ENCODE measurements at regions not wholly inside any gene's neighbourhood (a gene's known extent, or its start where the extent isn't known, plus 50 kb on each side); places are given as distances from the start of the nearest gene placed in this dataset.

DNA sequence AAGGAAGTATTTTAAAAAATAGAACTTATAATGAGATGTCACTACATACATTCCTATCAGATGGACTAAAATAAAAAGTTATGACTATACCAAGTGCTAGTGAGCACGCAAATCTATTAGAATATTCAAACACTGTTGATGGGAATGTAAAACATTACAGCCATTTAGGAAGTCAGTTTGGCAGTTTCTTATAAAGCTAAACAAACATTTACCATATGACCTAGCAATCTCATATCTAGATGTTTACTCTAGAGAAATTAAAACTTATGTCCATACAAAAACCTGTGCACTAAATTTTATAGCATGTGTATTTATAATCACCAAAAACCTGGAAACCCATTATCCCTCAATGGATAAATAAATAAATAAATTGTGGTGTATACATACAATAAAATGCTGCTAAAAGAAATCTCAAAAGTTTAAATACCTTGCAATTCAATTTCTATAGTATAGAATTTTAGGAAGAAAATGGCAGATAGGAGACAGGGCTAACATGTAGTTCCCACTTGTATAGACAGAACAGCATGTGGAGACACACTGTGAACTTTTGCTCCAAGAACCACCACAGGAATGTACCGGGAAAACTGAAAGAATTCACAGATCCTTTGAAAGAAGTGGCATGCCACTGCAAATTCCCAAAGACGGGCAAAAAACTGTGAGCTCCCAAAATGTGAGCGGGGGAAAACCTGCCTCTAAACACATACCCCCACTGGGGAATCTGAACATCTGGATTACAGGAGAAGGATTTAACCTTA is 174.6 kb upstream of the SPEF2 start:
- Histone ChIP-seq H2BK12ac (ENCODE audit: low read depth, low read length) (no peak overlapping the region), H2BK120ac (replicated peaks; ENCODE audit: low read depth, low read length) (no peak overlapping the region), H3K4me3 (ENCODE audit: extremely low read depth in 1 of 4, insufficient read depth in 2 of 4, low read depth in 3 of 4, low read length in 4 of 4) (no peak overlapping the region), H2BK15ac (ENCODE audit: low read length) (no peak overlapping the region), H3K9ac (replicated peaks in 1 of 4; ENCODE audit: extremely low read depth in 1 of 4, low read depth in 3 of 4, low read length in 3 of 4) (no peak overlapping the region), H3K18ac (ENCODE audit: extremely low read depth, low read length) (no peak overlapping the region), H4K5ac (ENCODE audit: insufficient read length, low read depth, low read length) (no peak overlapping the region), H2BK5ac (ENCODE audit: low read depth, low read length) (no peak overlapping the region), H3K79me2 (ENCODE audit: control insufficient read depth in 1 of 2, insufficient read depth in 2 of 2, low read length in 2 of 2) (no peaks in the 10 kb centered on the region), H3K36me3 (ENCODE audit: control insufficient read depth in 2 of 4, insufficient read depth in 4 of 4, low read length in 3 of 4) (no peaks in the 10 kb centered on the region), H3K79me1 (ENCODE audit: low read depth, low read length) (no peaks in the 10 kb centered on the region), H2AFZ (ENCODE audit: low read length) (no peak overlapping the region), H3K14ac (ENCODE audit: insufficient read length) (no peak overlapping the region), H3K23me2 (ENCODE audit: low read depth, low read length) (no peaks in the 10 kb centered on the region), H3K27ac (ENCODE audit: low read depth, low read length) (no peak overlapping the region), H3K9me3 (ENCODE audit: insufficient read depth in 2 of 2, low read depth in 1 of 2, low read length in 1 of 2) (no peaks in the 10 kb centered on the region), H4K8ac (ENCODE audit: extremely low read depth, insufficient read depth, low read length) (no peak overlapping the region), H3K4ac (replicated peaks; ENCODE audit: insufficient read length, low read depth, low read length) (no peak overlapping the region), H3K23ac (ENCODE audit: insufficient read length) (no peak overlapping the region), H4K91ac (replicated peaks; ENCODE audit: insufficient read length, low read length) (no peak overlapping the region), H3K27me3 (replicated peaks in 1 of 4; ENCODE audit: control insufficient read depth in 3 of 4, extremely low read depth in 1 of 4, insufficient read depth in 3 of 4, low read length in 3 of 4) (no peaks in the 10 kb centered on the region), H2BK20ac (ENCODE audit: low read length) (no peak overlapping the region), H3K56ac (replicated peaks; ENCODE audit: insufficient read length, low read depth, low read length) (no peak overlapping the region), H3K4me2 (ENCODE audit: insufficient read depth in 1 of 2, low read depth in 2 of 2, low read length in 2 of 2) (no peak overlapping the region), H2AK5ac (ENCODE audit: low read depth, low read length) (no peak overlapping the region), H3K4me1 (replicated peaks in 1 of 4; ENCODE audit: control insufficient read depth in 3 of 4, insufficient read depth in 4 of 4, low read length in 3 of 4) (no peaks in the 10 kb centered on the region), H4K20me1 (replicated peaks in 1 of 2; ENCODE audit: control insufficient read depth in 1 of 2, insufficient read depth in 2 of 2, low read length in 2 of 2) (no peaks in the 10 kb centered on the region)
- ChIA-PET CTCF (ENCODE audit: partially characterized antibody) (interaction anchor here (0.7 to 1.4 kb wide), 6 partner anchors 9 to 377 kb away, joined by 3 to 6 read pairs (median 3); no protein-coding TSS in a partner anchor), POLR2A (ENCODE audit: partially characterized antibody) (interaction anchor here (0.7 kb wide), 1 partner anchor 55 kb away, joined by 3 read pairs; no protein-coding TSS in a partner anchor)
- whole genome bisulfite sequencing, 2 experiments (ENCODE audit: extremely low coverage in 1 of 2, insufficient coverage in 1 of 2, insufficient read length in 1 of 2, insufficient replicate concordance in 2 of 2, low coverage in 1 of 2, low lambda C conversion rate in 2 of 2, missing lambda C conversion rate in 1 of 2): 81% methylated on average over 4 of the region's 4 CpGs; no CpG with 5 or more reads in 1 of the 2 experiments
- no peak for DNase-seq (ENCODE audit: low read depth in 1 of 2, low spot score in 2 of 2)
- FAIRE-seq: no peak
- TF ChIP-seq HDAC2 (IDR thresholded peaks at IDR 0.05; ENCODE audit: borderline replicate concordance in 1 of 2, low read depth in 2 of 2, low read length in 2 of 2): no peak
- no peak for TF ChIP-seq POU5F1 (IDR thresholded peaks at IDR 0.05; ENCODE audit: low read depth, low read length)
- no peak for TF ChIP-seq KDM5A (IDR thresholded peaks at IDR 0.05; ENCODE audit: low read length)
- no peak for TF ChIP-seq KDM1A (IDR thresholded peaks at IDR 0.05; ENCODE audit: borderline replicate concordance, low read length)
- TF ChIP-seq NRF1 (IDR thresholded peaks at IDR 0.05; ENCODE audit: low read depth, low read length): no peak
- no peak for TF ChIP-seq CTCF (IDR thresholded peaks at IDR 0.05; ENCODE audit: control extremely low read depth in 1 of 3, insufficient read depth in 1 of 3, low read depth in 1 of 3, low read length in 3 of 3)
- no peak for TF ChIP-seq CEBPB (IDR thresholded peaks at IDR 0.05; ENCODE audit: low read depth, low read length)
- TF ChIP-seq, protein P1, sequence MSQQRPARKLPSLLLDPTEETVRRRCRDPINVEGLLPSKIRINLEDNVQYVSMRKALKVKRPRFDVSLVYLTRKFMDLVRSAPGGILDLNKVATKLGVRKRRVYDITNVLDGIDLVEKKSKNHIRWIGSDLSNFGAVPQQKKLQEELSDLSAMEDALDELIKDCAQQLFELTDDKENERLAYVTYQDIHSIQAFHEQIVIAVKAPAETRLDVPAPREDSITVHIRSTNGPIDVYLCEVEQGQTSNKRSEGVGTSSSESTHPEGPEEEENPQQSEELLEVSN (IDR thresholded peaks at IDR 0.05): no peak

Measured in H1 (cell line).